ENCODE measurements at regions not wholly inside any gene's neighbourhood (a gene's known extent, or its start where the extent isn't known, plus 50 kb on each side); places are given as distances from the start of the nearest gene placed in this dataset.

DNA sequence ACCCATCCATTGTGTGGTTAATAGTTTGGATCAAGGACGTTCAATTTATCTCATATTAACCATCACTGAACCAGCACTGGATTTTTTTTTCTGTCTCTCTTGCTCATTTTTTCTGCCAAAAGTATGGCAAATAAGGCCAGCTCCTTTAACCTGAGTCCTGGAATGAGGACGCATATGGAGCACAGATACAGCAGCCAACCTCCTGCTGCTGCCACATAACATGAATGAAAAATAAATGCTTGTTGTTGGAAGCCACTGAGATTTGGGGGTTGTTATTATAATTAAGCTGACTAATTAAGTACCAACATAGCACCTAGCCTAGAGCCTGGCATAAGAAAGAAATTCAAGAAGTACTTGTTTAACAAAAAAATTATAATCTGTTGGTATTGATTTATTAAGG is 335.3 kb upstream of the DUSP10 start:
- no peak for DNase-seq
- Mint-ChIP-seq H3K27me3 (peaks cover 4% of the 10 kb centered on the region), H3K4me1 (ENCODE audit: low read depth) (no peaks in the 10 kb centered on the region), H3K4me3 (no peak overlapping the region), H3K27ac (no peak overlapping the region), H3K9me3 (no peaks in the 10 kb centered on the region), H3K36me3 (ENCODE audit: low read depth) (no peaks in the 10 kb centered on the region)

- H3K4me3 Mint-ChIP-seq = no peak overlapping the region
- H3K4me1 Mint-ChIP-seq (ENCODE audit: low read depth) = no peaks in the 10 kb centered on the region
Measured at GRCh38 chr1:222074317-222074716, 332.4 kb upstream of the DUSP10 start.

DNA sequence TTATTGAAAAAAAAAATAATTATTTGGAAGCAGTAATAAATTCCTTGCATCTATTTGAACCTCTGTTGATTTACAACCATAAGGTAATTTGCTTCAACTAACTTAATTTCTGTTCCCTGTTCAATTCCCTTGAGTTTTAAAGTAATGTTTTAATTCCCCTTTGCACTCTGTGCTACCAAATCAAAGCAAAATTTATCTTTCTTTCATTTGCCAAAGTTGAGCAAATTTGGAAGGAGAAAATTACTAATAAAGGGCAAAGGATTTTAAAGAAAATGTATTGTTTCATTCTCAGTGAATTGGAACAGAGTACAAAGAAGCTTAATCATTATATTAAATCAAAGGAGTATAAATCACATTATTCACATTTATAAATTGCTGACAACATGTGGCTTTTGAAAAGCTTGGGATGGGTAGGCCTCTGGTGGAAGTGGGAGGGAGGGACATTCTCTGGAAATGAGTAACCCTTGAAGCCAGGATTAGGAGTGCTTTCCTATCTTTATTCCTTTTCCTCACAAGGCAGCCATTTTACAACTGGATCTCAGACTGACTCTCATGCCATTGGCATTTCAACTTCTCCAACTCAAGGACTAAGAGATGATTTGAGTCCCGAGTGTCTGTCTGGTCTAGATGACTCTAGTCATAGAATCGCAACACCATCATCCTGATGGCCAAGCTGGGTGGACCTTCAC is 331.6 kb upstream of the DUSP10 start:
- Mint-ChIP-seq H3K36me3 (ENCODE audit: low read depth) (no peaks in the 10 kb centered on the region), H3K27me3 (peaks cover 4% of the 10 kb centered on the region), H3K4me1 (ENCODE audit: low read depth) (no peaks in the 10 kb centered on the region), H3K4me3 (no peak overlapping the region), H3K27ac (no peak overlapping the region), H3K9me3 (no peaks in the 10 kb centered on the region)
- DNase-seq = no peak

More at GRCh38 chr1:222074317-222074716, 332.4 kb upstream of the DUSP10 start:
- Mint-ChIP-seq H3K36me3 (ENCODE audit: low read depth) (no peaks in the 10 kb centered on the region), H3K27me3 (peaks cover 4% of the 10 kb centered on the region), H3K27ac (no peak overlapping the region), H3K9me3 (no peaks in the 10 kb centered on the region)
- DNase-seq = no peak

- peaks cover 8% of the 10 kb centered on the region for H3K27me3 Mint-ChIP-seq
Measured at GRCh38 chr1:222071387-222071786, 329.5 kb upstream of the DUSP10 start.

DNA sequence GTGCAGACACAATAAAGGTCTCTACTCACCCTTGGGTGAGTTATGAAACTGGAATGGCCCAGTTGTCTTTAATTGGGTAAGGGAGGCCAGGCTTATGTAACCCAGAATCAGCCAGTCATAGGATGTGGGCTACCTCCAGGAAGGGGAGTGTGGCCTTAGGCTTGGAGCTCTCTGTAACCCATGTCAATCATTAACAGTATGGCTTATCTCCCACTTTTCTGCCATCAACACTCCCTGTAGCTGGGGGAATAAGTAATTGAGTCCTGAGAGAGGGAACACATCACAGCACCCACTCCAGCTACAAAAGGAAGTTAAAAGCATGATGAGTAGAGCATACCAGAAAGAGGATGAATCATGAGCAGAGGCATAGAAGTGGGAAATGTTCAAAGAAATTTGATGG is 327.0 kb upstream of the DUSP10 start:
- H3K36me3 Mint-ChIP-seq (ENCODE audit: low read depth) = no peaks in the 10 kb centered on the region
- no peak overlapping the region for H3K27ac Mint-ChIP-seq
- no peak overlapping the region for H3K4me3 Mint-ChIP-seq
- DNase-seq = no peak
- H3K9me3 Mint-ChIP-seq = peaks cover 9% of the 10 kb centered on the region
- no peaks in the 10 kb centered on the region for H3K4me1 Mint-ChIP-seq (ENCODE audit: low read depth)
- H3K27me3 Mint-ChIP-seq = peaks cover 4% of the 10 kb centered on the region

More at GRCh38 chr1:222071387-222071786, 329.5 kb upstream of the DUSP10 start:
- DNase-seq = no peak
- Mint-ChIP-seq H3K36me3 (ENCODE audit: low read depth) (no peaks in the 10 kb centered on the region), H3K9me3 (no peaks in the 10 kb centered on the region), H3K27ac (no peak overlapping the region), H3K4me1 (ENCODE audit: low read depth) (no peaks in the 10 kb centered on the region), H3K4me3 (no peak overlapping the region)

DNA sequence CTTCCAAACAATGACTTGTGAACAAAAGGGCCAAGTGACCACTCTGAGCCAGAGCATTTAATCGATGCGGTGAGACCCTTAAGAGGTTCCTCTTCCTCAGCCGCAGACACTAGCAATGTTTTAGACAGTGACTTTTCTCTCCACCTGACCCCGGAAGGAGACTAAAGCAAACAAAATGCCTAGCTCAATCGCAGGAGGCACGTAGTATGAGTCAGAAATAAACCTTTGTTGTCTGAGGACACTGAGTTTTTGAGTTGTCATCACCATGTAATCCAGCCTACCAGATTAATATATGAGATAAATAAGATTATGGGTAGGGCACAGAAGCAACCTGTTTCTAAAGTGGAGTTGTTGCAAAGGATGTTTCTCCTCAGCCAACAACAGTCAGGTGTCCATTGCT is 326.2 kb upstream of the DUSP10 start:
- Mint-ChIP-seq H3K36me3 (ENCODE audit: low read depth) (no peaks in the 10 kb centered on the region), H3K27me3 (peaks cover 4% of the 10 kb centered on the region), H3K9me3 (peaks cover 10% of the 10 kb centered on the region), H3K4me3 (no peak overlapping the region), H3K4me1 (ENCODE audit: low read depth) (no peaks in the 10 kb centered on the region), H3K27ac (no peak overlapping the region)
- DNase-seq = no peak

DNA sequence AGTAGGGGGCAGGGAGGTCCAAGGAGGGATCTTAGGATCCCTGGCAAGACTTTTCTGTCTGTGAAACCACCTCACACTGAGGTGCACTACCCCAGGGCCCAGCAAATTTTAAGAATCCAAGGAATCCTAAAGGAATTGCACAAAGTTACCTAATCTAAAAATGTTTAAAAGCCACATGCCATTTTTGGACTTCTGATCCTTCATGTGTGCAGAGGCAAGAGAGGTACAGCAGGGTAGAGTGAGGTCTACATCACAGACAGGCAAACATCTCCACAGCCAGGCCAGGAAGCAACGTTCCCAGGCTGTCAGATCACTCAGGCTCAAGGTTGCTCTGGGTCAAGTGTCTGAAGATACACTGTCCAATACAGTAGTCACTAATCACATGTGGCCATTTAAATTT is 324.6 kb upstream of the DUSP10 start:
- H3K4me1 Mint-ChIP-seq (ENCODE audit: low read depth) = no peaks in the 10 kb centered on the region

GRCh38 chr1:222065234-222065633 is 323.3 kb upstream of the DUSP10 start:
- Mint-ChIP-seq H3K27me3 (peaks cover 4% of the 10 kb centered on the region), H3K4me1 (ENCODE audit: low read depth) (no peaks in the 10 kb centered on the region)
- no peak for DNase-seq

More for the DNA sequence above, 324.6 kb upstream of the DUSP10 start:
- DNase-seq = no peak
- peaks cover 4% of the 10 kb centered on the region for H3K27me3 Mint-ChIP-seq
- peaks cover 10% of the 10 kb centered on the region for H3K9me3 Mint-ChIP-seq
- no peaks in the 10 kb centered on the region for H3K36me3 Mint-ChIP-seq (ENCODE audit: low read depth)
- no peak overlapping the region for H3K27ac Mint-ChIP-seq
- H3K4me3 Mint-ChIP-seq = no peak overlapping the region

DNA sequence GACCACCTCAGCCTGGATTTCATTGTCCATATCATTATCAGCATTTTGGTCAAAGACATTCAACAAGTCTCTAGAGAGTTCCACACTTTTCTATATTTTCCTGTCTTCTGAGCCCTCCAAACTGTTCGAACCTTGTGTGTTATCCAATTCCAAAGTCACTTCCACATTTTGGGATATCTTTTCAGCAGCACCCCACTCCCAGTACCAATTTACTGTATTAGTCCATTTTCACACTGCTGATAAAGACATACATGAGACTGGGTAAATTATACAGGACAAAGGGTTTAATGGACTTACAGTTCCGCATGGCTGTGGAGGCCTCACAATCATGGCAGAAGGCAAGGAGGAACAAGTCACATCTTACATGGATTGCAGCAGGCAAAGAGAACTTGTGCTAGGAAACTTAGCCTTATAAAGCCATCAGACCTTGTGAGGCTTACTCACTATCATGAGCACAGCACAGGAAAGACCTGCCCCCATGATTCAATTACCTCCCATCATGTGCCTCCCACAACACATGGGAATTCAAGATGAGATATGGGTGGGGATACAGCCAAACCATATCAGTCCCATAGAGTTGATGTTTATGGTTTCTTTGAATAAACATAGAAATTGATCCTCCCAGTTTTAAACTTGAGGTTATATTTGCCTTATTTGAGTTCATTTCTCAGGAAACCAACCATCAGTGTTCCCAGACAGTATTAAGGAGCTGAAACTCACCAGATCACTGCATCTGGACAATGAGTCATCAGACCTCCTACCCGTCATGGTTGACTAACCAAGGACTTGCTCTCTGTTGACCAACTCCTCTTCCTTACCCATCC is 322.7 kb upstream of the DUSP10 start:
- Mint-ChIP-seq H3K4me3 (no peak overlapping the region), H3K27ac (no peak overlapping the region), H3K27me3 (peaks cover 4% of the 10 kb centered on the region), H3K9me3 (peaks cover 10% of the 10 kb centered on the region), H3K4me1 (ENCODE audit: low read depth) (no peaks in the 10 kb centered on the region), H3K36me3 (ENCODE audit: low read depth) (no peaks in the 10 kb centered on the region)
- DNase-seq = no peak

More at GRCh38 chr1:222065234-222065633, 323.3 kb upstream of the DUSP10 start:
- H3K9me3 Mint-ChIP-seq = peaks cover 10% of the 10 kb centered on the region
- H3K4me3 Mint-ChIP-seq = no peak overlapping the region
- H3K27ac Mint-ChIP-seq = no peak overlapping the region
- H3K36me3 Mint-ChIP-seq (ENCODE audit: low read depth) = no peaks in the 10 kb centered on the region

DNA sequence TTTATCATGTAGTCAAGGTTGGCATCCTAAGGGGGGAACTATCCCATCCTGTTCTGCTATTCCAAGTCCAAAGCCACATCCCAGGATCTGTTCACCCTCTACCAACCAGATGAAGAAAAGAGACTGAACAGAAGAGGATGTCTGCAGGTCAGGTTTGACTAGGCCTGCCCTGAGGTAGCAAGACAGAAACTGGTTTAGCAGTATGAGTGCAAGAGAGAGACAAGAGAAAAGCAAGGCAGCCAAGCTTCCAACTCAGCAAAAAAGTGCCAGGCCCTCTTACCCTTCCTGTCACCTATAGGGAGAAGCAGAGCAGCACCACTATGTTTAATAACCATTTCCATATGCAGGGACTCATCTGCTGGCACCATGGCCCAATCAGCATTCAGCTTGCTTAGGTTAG is 320.8 kb upstream of the DUSP10 start:
- no peak overlapping the region for H3K4me3 Mint-ChIP-seq
- no peak for DNase-seq
- H3K4me1 Mint-ChIP-seq (ENCODE audit: low read depth) = no peaks in the 10 kb centered on the region
- peaks cover 10% of the 10 kb centered on the region for H3K9me3 Mint-ChIP-seq
- H3K27ac Mint-ChIP-seq = no peak overlapping the region
- H3K27me3 Mint-ChIP-seq = peaks cover 3% of the 10 kb centered on the region
- H3K36me3 Mint-ChIP-seq (ENCODE audit: low read depth) = no peaks in the 10 kb centered on the region

DNA sequence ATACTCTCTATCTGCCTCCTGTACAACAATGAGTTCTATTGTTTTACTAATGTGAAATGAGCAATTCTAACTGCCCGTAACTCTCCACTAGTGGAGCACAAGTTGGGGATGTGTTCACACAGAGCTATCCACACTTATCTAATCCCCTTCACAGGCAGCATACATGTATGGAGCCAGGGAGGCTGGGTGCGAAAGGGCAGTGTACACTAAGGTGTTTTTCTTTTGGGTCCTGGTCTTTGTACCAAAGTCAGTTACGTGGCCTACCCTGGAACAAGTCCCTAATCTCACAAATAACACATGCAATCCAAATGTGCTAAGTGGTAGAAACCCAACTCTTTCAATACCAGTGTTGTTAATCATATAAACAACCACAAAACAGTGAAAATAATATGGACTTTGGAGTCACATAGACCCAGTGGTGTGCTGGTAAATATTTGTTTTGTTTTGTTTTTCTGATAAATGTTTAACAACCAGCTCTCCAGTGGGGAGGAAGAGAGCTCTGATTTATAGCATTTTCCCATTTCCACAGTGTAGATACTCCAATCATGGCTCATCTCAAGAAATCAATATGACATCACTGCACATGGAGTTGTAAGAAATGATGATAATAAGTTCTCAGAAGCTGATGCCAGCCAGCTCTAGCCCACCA is 319.9 kb upstream of the DUSP10 start:
- no peak overlapping the region for H3K27ac Mint-ChIP-seq
- peaks cover 7% of the 10 kb centered on the region for H3K4me1 Mint-ChIP-seq (ENCODE audit: low read depth)
- no peaks in the 10 kb centered on the region for H3K36me3 Mint-ChIP-seq (ENCODE audit: low read depth)
- H3K27me3 Mint-ChIP-seq = no peaks in the 10 kb centered on the region
- no peak overlapping the region for H3K4me3 Mint-ChIP-seq
- H3K9me3 Mint-ChIP-seq = peaks cover 10% of the 10 kb centered on the region
- DNase-seq = no peak

DNA sequence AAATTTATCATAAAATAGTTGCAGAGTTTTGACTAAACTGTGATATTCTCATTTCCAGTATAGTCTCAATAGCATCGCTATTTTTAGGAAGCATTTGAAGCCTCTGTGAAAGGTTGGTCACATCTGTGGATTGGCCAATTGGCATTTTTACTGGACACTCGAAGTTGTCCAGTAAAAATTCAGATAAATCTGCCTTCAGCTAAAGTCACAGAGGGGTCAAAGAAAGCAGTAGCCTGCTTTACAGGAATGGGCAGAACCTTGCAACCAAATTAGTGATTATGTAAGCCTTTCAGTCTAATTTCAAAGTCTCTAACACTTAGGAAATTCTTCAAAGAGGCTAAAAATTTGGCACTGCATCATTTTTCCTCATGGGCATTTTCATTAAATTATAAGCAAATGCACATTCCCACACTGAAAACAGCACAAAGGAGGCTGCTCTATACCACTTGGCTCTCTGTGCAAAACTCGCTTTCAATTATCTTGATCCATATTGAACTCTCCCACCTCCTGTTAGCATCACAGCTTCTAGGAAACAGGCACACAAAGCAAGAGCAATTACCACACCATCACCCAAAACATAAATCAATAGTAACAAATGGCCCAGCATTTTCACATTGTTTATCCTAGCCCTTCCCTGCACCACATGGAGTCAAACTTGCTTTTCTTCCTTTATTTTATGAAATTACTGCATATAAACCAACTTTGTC is 318.5 kb upstream of the DUSP10 start:
- H3K27ac Mint-ChIP-seq = no peak overlapping the region
- no peak for DNase-seq
- no peaks in the 10 kb centered on the region for H3K36me3 Mint-ChIP-seq (ENCODE audit: low read depth)
- H3K27me3 Mint-ChIP-seq = no peaks in the 10 kb centered on the region
- peaks cover 10% of the 10 kb centered on the region for H3K9me3 Mint-ChIP-seq
- peaks cover 7% of the 10 kb centered on the region for H3K4me1 Mint-ChIP-seq (ENCODE audit: low read depth)
- H3K4me3 Mint-ChIP-seq = no peak overlapping the region

DNA sequence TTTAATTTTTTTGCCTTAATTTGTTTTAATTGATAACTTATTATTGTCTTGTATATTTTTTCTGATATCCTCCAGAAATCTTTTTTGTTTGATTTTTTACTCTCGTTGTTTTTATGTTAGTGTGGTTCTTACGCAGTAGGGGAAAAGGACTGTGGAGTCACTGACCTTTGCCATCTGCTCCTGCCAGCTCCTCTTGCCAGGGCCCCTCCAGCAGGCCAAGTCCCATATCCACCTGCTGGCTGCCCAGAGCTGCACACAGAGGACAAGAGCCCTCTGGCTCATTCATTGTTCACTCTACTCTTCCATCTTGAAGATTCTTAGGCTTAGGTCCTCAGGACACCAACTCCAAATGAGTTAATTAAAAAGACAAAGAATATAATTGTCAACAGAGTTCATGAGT is 316.4 kb upstream of the DUSP10 start:
- no peak for DNase-seq
- Mint-ChIP-seq H3K4me1 (ENCODE audit: low read depth) (peaks cover 7% of the 10 kb centered on the region), H3K27me3 (no peaks in the 10 kb centered on the region)

GRCh38 chr1:222057162-222057561 is 315.3 kb upstream of the DUSP10 start:
- Mint-ChIP-seq H3K9me3 (no peaks in the 10 kb centered on the region), H3K27ac (no peak overlapping the region), H3K4me1 (ENCODE audit: low read depth) (peaks cover 7% of the 10 kb centered on the region), H3K4me3 (no peak overlapping the region), H3K36me3 (ENCODE audit: low read depth) (no peaks in the 10 kb centered on the region), H3K27me3 (no peaks in the 10 kb centered on the region)
- no peak for DNase-seq

More for the DNA sequence above, 316.4 kb upstream of the DUSP10 start:
- Mint-ChIP-seq H3K36me3 (ENCODE audit: low read depth) (no peaks in the 10 kb centered on the region), H3K4me3 (no peak overlapping the region), H3K27ac (no peak overlapping the region), H3K9me3 (no peaks in the 10 kb centered on the region)
